ENCODE measurements at regions not wholly inside any gene's neighbourhood (a gene's known extent, or its start where the extent isn't known, plus 50 kb on each side); places are given as distances from the start of the nearest gene placed in this dataset.

- no peaks in the 10 kb centered on the region for H3K36me3 Mint-ChIP-seq (ENCODE audit: low read depth)
- POLR2A ChIA-PET = no interaction called here
- no peak for DNase-seq
- CTCF ChIA-PET = no interaction called here
- H3K4me3 Mint-ChIP-seq = no peak overlapping the region
- no peaks in the 10 kb centered on the region for H3K9me3 Mint-ChIP-seq (ENCODE audit: insufficient read depth)
- H3K4me1 Mint-ChIP-seq (ENCODE audit: low read depth) = no peaks in the 10 kb centered on the region
- peaks cover 3% of the 10 kb centered on the region for H3K27me3 Mint-ChIP-seq (ENCODE audit: low read depth)
- ATAC-seq = no peak
- no peak overlapping the region for H3K27ac Mint-ChIP-seq
These were observed 441.4 kb downstream of the AEBP2 start for GRCh38 chr12:19880721-19881120.

GRCh38 chr12:19882346-19882745 lies 443.1 kb downstream of the AEBP2 start:
- peaks cover 3% of the 10 kb centered on the region for H3K27me3 Mint-ChIP-seq (ENCODE audit: low read depth)
- no peaks in the 10 kb centered on the region for H3K36me3 Mint-ChIP-seq (ENCODE audit: low read depth)
- ATAC-seq (no peak), DNase-seq (no peak)
- POLR2A ChIA-PET = no interaction called here
- CTCF ChIA-PET = no interaction called here
- H3K4me3 Mint-ChIP-seq = no peak overlapping the region
- H3K4me1 Mint-ChIP-seq (ENCODE audit: low read depth) = no peaks in the 10 kb centered on the region
- H3K9me3 Mint-ChIP-seq (ENCODE audit: insufficient read depth) = no peaks in the 10 kb centered on the region
- no peak overlapping the region for H3K27ac Mint-ChIP-seq

GRCh38 chr12:19884021-19884492 lies 444.8 kb downstream of the AEBP2 start:
- POLR2A ChIA-PET = no interaction called here
- no peak overlapping the region for H3K27ac Mint-ChIP-seq
- CTCF ChIA-PET = no interaction called here
- no peaks in the 10 kb centered on the region for H3K36me3 Mint-ChIP-seq (ENCODE audit: low read depth)
- DNase-seq (no peak), ATAC-seq (no peak)
- no peaks in the 10 kb centered on the region for H3K9me3 Mint-ChIP-seq (ENCODE audit: insufficient read depth)
- H3K4me1 Mint-ChIP-seq (ENCODE audit: low read depth) = no peaks in the 10 kb centered on the region
- H3K27me3 Mint-ChIP-seq (ENCODE audit: low read depth) = peaks cover 3% of the 10 kb centered on the region
- no peak overlapping the region for H3K4me3 Mint-ChIP-seq

GRCh38 chr12:19885093-19885812 lies 446.0 kb downstream of the AEBP2 start:
- no peak for DNase-seq
- H3K36me3 Mint-ChIP-seq (ENCODE audit: low read depth) = no peaks in the 10 kb centered on the region
- no peak overlapping the region for H3K4me3 Mint-ChIP-seq
- ATAC-seq = no peak
- CTCF ChIA-PET = no interaction called here
- POLR2A ChIA-PET = no interaction called here
- no peaks in the 10 kb centered on the region for H3K4me1 Mint-ChIP-seq (ENCODE audit: low read depth)
- no peaks in the 10 kb centered on the region for H3K9me3 Mint-ChIP-seq (ENCODE audit: insufficient read depth)
- no peak overlapping the region for H3K27ac Mint-ChIP-seq
- H3K27me3 Mint-ChIP-seq (ENCODE audit: low read depth) = peaks cover 3% of the 10 kb centered on the region

- no peaks in the 10 kb centered on the region for H3K9me3 Mint-ChIP-seq (ENCODE audit: insufficient read depth)
- CTCF ChIA-PET = no interaction called here
- H3K27ac Mint-ChIP-seq = no peak overlapping the region
- H3K36me3 Mint-ChIP-seq (ENCODE audit: low read depth) = no peaks in the 10 kb centered on the region
- no peak for ATAC-seq
- no peak overlapping the region for H3K4me3 Mint-ChIP-seq
- POLR2A ChIA-PET = no interaction called here
- H3K4me1 Mint-ChIP-seq (ENCODE audit: low read depth) = no peaks in the 10 kb centered on the region
- H3K27me3 Mint-ChIP-seq (ENCODE audit: low read depth) = peaks cover 4% of the 10 kb centered on the region
- DNase-seq = no peak
These were observed 446.8 kb downstream of the AEBP2 start for GRCh38 chr12:19886065-19886464.

GRCh38 chr12:19886639-19887064 lies 447.4 kb downstream of the AEBP2 start:
- ATAC-seq (no peak), DNase-seq (no peak)
- Mint-ChIP-seq H3K4me3 (no peak overlapping the region), H3K27ac (no peak overlapping the region), H3K27me3 (ENCODE audit: low read depth) (peaks cover 6% of the 10 kb centered on the region), H3K9me3 (ENCODE audit: insufficient read depth) (no peaks in the 10 kb centered on the region), H3K4me1 (ENCODE audit: low read depth) (no peaks in the 10 kb centered on the region), H3K36me3 (ENCODE audit: low read depth) (no peaks in the 10 kb centered on the region)
- CTCF ChIA-PET = no interaction called here
- POLR2A ChIA-PET = no interaction called here

- no peak overlapping the region for H3K4me3 Mint-ChIP-seq
- ATAC-seq (no peak), DNase-seq (no peak)
- CTCF ChIA-PET = no interaction called here
- no peaks in the 10 kb centered on the region for H3K9me3 Mint-ChIP-seq (ENCODE audit: insufficient read depth)
- peaks cover 2% of the 10 kb centered on the region for H3K27me3 Mint-ChIP-seq (ENCODE audit: low read depth)
- H3K4me1 Mint-ChIP-seq (ENCODE audit: low read depth) = peaks cover 3% of the 10 kb centered on the region
- no peaks in the 10 kb centered on the region for H3K36me3 Mint-ChIP-seq (ENCODE audit: low read depth)
- H3K27ac Mint-ChIP-seq = no peak overlapping the region
- POLR2A ChIA-PET = no interaction called here
These were observed 450.7 kb downstream of the AEBP2 start for GRCh38 chr12:19890024-19890423.

- Mint-ChIP-seq H3K36me3 (ENCODE audit: low read depth) (no peaks in the 10 kb centered on the region), H3K9me3 (ENCODE audit: insufficient read depth) (no peaks in the 10 kb centered on the region), H3K4me1 (ENCODE audit: low read depth) (peaks cover 3% of the 10 kb centered on the region), H3K27ac (no peak overlapping the region), H3K27me3 (ENCODE audit: low read depth) (peaks cover 5% of the 10 kb centered on the region), H3K4me3 (no peak overlapping the region)
- ChIA-PET POLR2A (interaction anchor here (0.6 kb wide), 1 partner anchor 217 kb away, joined by 3 read pairs; no protein-coding TSS in a partner anchor), CTCF (interaction anchor here (1.7 kb wide), 1 partner anchor 133 kb away, joined by 8 read pairs; no protein-coding TSS in a partner anchor)
- ATAC-seq = no peak
- no peak for DNase-seq
These were observed 452.8 kb downstream of the AEBP2 start for GRCh38 chr12:19891936-19892591.

GRCh38 chr12:19893514-19893913 lies 454.2 kb downstream of the AEBP2 start:
- no peaks in the 10 kb centered on the region for H3K9me3 Mint-ChIP-seq (ENCODE audit: insufficient read depth)
- ATAC-seq (no peak), DNase-seq (no peak)
- no peak overlapping the region for H3K4me3 Mint-ChIP-seq
- POLR2A ChIA-PET = no interaction called here
- peaks cover 3% of the 10 kb centered on the region for H3K4me1 Mint-ChIP-seq (ENCODE audit: low read depth)
- no peaks in the 10 kb centered on the region for H3K36me3 Mint-ChIP-seq (ENCODE audit: low read depth)
- CTCF ChIA-PET = interaction anchor here (1.7 kb wide), 1 partner anchor 135 kb away, joined by 8 read pairs; no protein-coding TSS in a partner anchor
- peaks cover 5% of the 10 kb centered on the region for H3K27me3 Mint-ChIP-seq (ENCODE audit: low read depth)
- no peak overlapping the region for H3K27ac Mint-ChIP-seq

- H3K27ac Mint-ChIP-seq = no peak overlapping the region
- no peaks in the 10 kb centered on the region for H3K36me3 Mint-ChIP-seq (ENCODE audit: low read depth)
- H3K27me3 Mint-ChIP-seq (ENCODE audit: low read depth) = peaks cover 5% of the 10 kb centered on the region
- CTCF ChIA-PET = interaction anchor here (1.1 kb wide), 1 partner anchor 154 kb away, joined by 3 read pairs; no protein-coding TSS in a partner anchor
- ATAC-seq = no peak
- POLR2A ChIA-PET = no interaction called here
- H3K9me3 Mint-ChIP-seq (ENCODE audit: insufficient read depth) = no peaks in the 10 kb centered on the region
- no peak overlapping the region for H3K4me3 Mint-ChIP-seq
- no peak for DNase-seq
- H3K4me1 Mint-ChIP-seq (ENCODE audit: low read depth) = peaks cover 3% of the 10 kb centered on the region
These were observed 454.8 kb downstream of the AEBP2 start for GRCh38 chr12:19894050-19894449.

GRCh38 chr12:19894803-19895202 lies 455.5 kb downstream of the AEBP2 start:
- Mint-ChIP-seq H3K9me3 (ENCODE audit: insufficient read depth) (no peaks in the 10 kb centered on the region), H3K4me3 (no peak overlapping the region), H3K4me1 (ENCODE audit: low read depth) (peaks cover 3% of the 10 kb centered on the region), H3K27me3 (ENCODE audit: low read depth) (peaks cover 5% of the 10 kb centered on the region), H3K36me3 (ENCODE audit: low read depth) (no peaks in the 10 kb centered on the region), H3K27ac (no peak overlapping the region)
- ChIA-PET CTCF (interaction anchor here (1.0 to 1.1 kb wide), 2 partner anchors 116 to 155 kb away, joined by 3 to 4 read pairs; no protein-coding TSS in a partner anchor), POLR2A (no interaction called here)
- DNase-seq = no peak
- no peak for ATAC-seq

- Mint-ChIP-seq H3K4me1 (ENCODE audit: low read depth) (peaks cover 3% of the 10 kb centered on the region), H3K27ac (no peak overlapping the region), H3K9me3 (ENCODE audit: insufficient read depth) (no peaks in the 10 kb centered on the region), H3K4me3 (no peak overlapping the region), H3K36me3 (ENCODE audit: low read depth) (no peaks in the 10 kb centered on the region), H3K27me3 (ENCODE audit: low read depth) (peaks cover 5% of the 10 kb centered on the region)
- ChIA-PET POLR2A (no interaction called here), CTCF (interaction anchor here (1.0 kb wide), 1 partner anchor 117 kb away, joined by 4 read pairs; no protein-coding TSS in a partner anchor)
- ATAC-seq = no peak
- DNase-seq = no peak
These were observed 456.1 kb downstream of the AEBP2 start for GRCh38 chr12:19895246-19896020.

All from activated CD8-positive, alpha-beta T cell treated with anti-CD3 and anti-CD28 coated beads, Interleukin-2, amount 10 ng/mL, durations not matched to agents 7 days and 5 days (primary cell).